Adipose tissue (tissue), 3 donors: ENCODE measurements at regions not wholly inside any gene's neighbourhood (a gene's known extent, or its start where the extent isn't known, plus 50 kb on each side); places are given as distances from the start of the nearest gene placed in this dataset.

Source experiments
- H3K27ac ChIP-seq: one replicate; pipeline ENCODE4 v1.5.1; 2013; ENCODE audit warnings: low read depth, low read length
- WGBS, 3 donors: extraction: QIAGEN DNeasy Blood & Tissue Kit; methylation state at CpG; one replicate each; pipeline ENCODE4 v1.1.7; 2013; 5-methylcytosine and 5-hydroxymethylcytosine counted together
- donor health status: healthy with polysubstance abuse.
- donor health status: Bipolar disorder and iron deficiency.
- donor health status: healthy.

DNA sequence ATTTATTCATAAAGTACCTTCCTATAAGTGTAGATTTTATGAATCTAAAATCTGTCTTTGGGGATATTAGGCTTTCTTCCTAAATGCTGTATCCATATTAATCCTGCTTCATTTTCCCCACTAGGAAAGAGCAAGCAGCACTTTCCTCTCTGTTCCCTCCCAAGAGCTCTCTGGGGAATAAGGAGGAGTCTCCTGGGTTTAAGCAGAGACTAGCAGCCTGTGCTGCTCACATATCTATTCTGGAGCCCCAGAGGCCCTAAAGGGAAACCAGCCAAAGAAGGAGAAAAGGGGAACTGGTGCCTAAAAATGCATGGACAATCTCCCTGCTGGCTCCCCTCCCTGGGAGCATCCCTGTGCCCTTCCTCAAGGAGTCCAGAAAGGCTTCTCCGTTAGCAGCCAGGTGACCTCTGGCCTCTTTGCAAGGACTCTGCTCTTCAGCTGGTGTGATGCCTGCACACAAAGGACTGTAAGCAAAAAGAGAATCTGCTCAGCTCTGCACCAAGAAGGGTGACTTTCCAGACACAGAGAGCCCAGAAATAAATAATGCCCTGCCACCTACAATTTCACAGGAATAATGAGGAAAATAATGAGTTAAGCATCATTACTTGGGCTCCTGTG, 270.6 kb downstream of the SS18 start:
- no peak overlapping the region for H3K27ac ChIP-seq
- WGBS, 3 donors, result 62 to 64% (median 63%) methylated on average over 1 of the region's 1 CpG

- 81 to 95% (median 93%) methylated on average over 6 of the region's 6 CpGs for WGBS, 3 donors
- H3K27ac ChIP-seq, result no peak overlapping the region
Observed at GRCh38 chr18:25818505-25818904, 271.9 kb downstream of the SS18 start.

GRCh38 chr18:25817546-25818237, 272.7 kb downstream of the SS18 start:
- WGBS, 3 donors, result 66 to 78% (median 73%) methylated on average over 5 of the region's 5 CpGs
- H3K27ac ChIP-seq, result no peak overlapping the region

DNA sequence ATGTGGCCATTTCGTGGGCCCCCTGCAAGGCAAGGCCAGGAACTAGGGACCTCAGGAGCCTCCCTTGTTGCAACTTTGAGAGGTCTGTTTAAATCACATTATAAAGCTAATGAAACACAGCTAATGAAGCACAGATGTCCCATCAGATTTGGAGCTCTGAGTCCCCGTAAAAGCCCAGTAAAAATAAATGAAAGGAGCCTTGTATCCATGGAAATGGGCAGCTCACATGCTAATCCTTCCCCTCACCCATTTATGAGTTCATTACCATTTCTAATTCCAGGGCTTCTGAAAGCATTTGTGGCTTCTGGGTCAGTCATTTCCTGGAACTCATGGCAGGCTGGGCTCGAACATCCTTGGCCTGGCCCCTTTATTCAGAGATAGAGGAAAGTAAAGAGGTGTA, 274.8 kb downstream of the SS18 start:
- WGBS, 3 donors, result 83 to 85% (median 84%) methylated on average over 3 of the region's 3 CpGs

GRCh38 chr18:25814841-25815458, 275.5 kb downstream of the SS18 start:
- 36 to 66% (median 56%) methylated on average over 4 of the region's 4 CpGs for WGBS, 3 donors

More for the DNA sequence above, 274.8 kb downstream of the SS18 start:
- no peak overlapping the region for H3K27ac ChIP-seq

DNA sequence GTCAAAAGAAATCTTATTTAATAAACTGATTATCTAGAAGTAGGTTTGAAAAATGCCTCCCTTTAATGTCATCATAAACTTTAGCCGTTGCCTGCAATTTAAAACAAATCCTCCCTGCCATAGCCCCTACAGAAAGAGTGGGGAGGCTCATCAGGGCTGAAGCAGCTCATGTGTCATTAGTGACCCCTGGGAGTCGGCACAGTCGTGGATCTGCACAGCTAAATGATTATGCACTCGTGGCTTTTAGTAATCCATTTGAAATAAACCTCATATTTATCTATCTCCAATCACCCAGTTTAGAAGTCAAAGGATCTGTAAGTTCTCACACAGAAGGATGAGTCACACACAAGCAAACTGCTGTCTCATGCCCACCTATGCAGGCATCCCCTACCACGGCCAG, 277.3 kb downstream of the SS18 start:
- no peak overlapping the region for H3K27ac ChIP-seq
- WGBS, 3 donors, result 50 to 68% (median 66%) methylated on average over 5 of the region's 5 CpGs

More at GRCh38 chr18:25814841-25815458, 275.5 kb downstream of the SS18 start:
- H3K27ac ChIP-seq, result no peak overlapping the region

GRCh38 chr18:25810736-25811135, 279.7 kb downstream of the SS18 start:
- WGBS, 3 donors, result 83 to 97% (median 91%) methylated on average over 3 of the region's 3 CpGs

GRCh38 chr18:25805939-25806338, 284.5 kb downstream of the SS18 start:
- 66 to 71% (median 68%) methylated on average over 4 of the region's 4 CpGs for WGBS, 3 donors

More at GRCh38 chr18:25810736-25811135, 279.7 kb downstream of the SS18 start:
- H3K27ac ChIP-seq, result no peak overlapping the region

GRCh38 chr18:25805323-25805722, 285.1 kb downstream of the SS18 start:
- 54 to 63% (median 55%) methylated on average over 5 of the region's 5 CpGs for WGBS, 3 donors
- no peak overlapping the region for H3K27ac ChIP-seq

More at GRCh38 chr18:25805939-25806338, 284.5 kb downstream of the SS18 start:
- no peak overlapping the region for H3K27ac ChIP-seq

DNA sequence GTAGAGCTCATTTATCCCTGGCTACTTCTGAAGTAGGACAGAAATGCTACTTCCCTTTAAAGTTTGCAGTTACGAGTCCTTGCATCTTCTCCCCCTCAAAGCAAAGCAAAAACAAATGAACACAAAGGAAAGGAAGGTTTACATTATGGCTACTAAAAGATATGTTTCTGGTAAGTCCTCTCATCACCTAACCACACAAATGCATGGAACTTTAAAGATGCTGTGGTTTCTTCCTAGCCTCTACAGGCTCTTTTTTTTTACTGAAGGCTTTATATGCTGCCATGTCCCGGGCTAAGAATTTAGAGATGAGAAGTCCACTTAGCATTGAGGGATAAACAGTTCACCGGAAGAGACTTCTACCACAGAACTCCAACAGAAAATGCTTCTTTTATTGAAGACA, 291.2 kb downstream of the SS18 start:
- H3K27ac ChIP-seq, result no peak overlapping the region
- 83 to 98% (median 90%) methylated on average over 3 of the region's 3 CpGs for WGBS, 3 donors

GRCh38 chr18:25798046-25798445, 292.4 kb downstream of the SS18 start:
- no peak overlapping the region for H3K27ac ChIP-seq
- 72 to 89% (median 89%) methylated on average over 4 of the region's 4 CpGs for WGBS, 3 donors

DNA sequence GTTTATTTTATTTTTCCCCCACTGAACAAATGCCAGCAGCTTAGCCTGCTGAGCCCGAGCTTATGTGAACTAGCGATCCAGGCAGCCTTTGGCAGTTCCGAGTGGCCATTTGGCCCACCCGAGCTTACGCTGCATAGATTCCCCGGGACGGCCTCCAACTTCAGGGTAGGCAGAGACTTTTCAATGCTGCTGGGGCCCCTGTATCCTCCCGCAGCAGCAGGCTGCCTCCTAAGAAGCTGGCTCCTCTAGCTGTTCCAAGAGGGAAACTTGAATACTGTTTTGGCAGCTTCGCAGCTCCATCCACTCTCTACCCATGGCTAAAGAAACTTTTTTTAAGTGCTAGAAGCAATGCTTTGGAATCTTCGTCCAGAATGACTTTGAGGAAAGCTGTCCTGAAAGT, 295.2 kb downstream of the SS18 start:
- no peak overlapping the region for H3K27ac ChIP-seq
- 51 to 70% (median 60%) methylated on average over 10 of the region's 10 CpGs for WGBS, 3 donors

DNA sequence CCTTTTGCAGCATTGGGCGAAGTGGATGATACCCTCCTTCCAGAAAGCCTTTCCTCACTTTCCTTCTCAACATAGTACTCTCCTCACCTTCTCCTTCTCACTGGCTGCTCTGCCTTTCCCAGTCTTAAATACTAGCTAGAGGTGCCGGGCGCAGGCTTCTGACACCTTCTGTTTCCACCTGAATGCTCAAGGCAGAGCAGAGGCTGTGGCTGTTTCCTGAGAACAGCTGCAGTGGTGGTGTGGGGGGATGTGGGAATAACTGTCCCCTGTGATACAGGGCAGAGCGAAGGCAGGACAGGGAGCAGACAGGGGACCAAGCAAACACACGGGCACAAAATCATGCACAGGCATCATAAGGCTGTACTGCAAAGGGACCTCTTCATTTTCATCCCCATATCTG, 303.1 kb downstream of the SS18 start:
- H3K27ac ChIP-seq, result no peak overlapping the region
- WGBS, 3 donors, result 81 to 96% (median 89%) methylated on average over 5 of the region's 5 CpGs

- H3K27ac ChIP-seq, result no peak overlapping the region
- WGBS, 3 donors, result 70 to 80% (median 77%) methylated on average over 2 of the region's 2 CpGs
Observed at GRCh38 chr18:25786758-25787157, 303.7 kb downstream of the SS18 start.

- 76 to 83% (median 81%) methylated on average over 7 of the region's 7 CpGs for WGBS, 3 donors
- no peak overlapping the region for H3K27ac ChIP-seq
Observed at GRCh38 chr18:25780105-25780504, 310.3 kb downstream of the SS18 start.

GRCh38 chr18:25771796-25772195, 318.6 kb downstream of the SS18 start:
- 80 to 83% (median 81%) methylated on average over 3 of the region's 3 CpGs for WGBS, 3 donors

DNA sequence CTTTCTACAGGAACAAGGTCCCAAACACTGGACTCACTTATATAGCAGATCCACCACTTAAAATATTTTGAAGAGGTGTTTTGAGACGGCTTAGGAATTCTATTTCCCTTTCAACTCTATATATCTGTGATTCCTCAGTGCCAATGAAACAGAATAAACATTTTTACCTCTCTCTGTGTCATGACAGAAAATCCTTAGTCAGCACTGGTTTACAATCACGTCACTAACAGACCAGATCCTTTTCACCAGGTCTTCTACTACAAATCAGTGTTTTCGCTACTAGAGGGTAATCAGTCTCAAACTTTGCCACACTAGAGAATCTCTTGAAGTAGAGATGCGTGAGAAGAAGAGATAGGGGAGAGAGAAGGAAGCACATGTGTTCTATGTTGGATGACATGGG, 325.6 kb downstream of the SS18 start:
- WGBS, 3 donors, result 67 to 82% (median 80%) methylated on average over 4 of the region's 4 CpGs
- no peak overlapping the region for H3K27ac ChIP-seq

More at GRCh38 chr18:25771796-25772195, 318.6 kb downstream of the SS18 start:
- no peak overlapping the region for H3K27ac ChIP-seq

GRCh38 chr18:25759111-25759510, 331.3 kb downstream of the SS18 start:
- no peak overlapping the region for H3K27ac ChIP-seq
- 34 to 52% (median 48%) methylated on average over 1 of the region's 1 CpG for WGBS, 3 donors

GRCh38 chr18:25743646-25744151, 346.7 kb downstream of the SS18 start:
- no peak overlapping the region for H3K27ac ChIP-seq
- 46 to 81% (median 80%) methylated on average over 7 of the region's 7 CpGs for WGBS, 3 donors
